ENCODE measurements at regions not wholly inside any gene's neighbourhood (a gene's known extent, or its start where the extent isn't known, plus 50 kb on each side); places are given as distances from the start of the nearest gene placed in this dataset.
"Not testable (repeated sequence)": the region's sequence is repeated elsewhere in the genome, so short reads cannot be mapped to it uniquely, and the experiment has no call there.

DNA sequence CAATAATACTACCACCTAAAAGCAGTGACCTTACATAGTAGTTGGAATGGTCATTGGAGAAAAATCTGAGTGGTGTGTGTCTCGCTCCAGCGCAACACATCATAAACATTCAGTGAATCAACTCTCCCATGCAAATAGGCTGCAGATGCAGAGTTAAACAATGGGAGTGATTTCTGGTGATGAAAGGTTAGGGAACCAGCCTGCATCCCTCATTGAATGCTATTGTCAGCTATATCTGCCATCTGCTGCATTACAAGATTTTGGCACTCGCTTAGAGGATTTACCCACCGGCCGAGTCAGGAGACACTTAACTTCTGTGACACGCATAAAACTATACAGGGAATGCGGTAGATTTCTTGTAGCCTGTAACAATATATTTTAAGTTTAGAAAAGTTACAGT lies 900.9 kb downstream of the FLRT2 start:
- DNase-seq = no peak

DNA sequence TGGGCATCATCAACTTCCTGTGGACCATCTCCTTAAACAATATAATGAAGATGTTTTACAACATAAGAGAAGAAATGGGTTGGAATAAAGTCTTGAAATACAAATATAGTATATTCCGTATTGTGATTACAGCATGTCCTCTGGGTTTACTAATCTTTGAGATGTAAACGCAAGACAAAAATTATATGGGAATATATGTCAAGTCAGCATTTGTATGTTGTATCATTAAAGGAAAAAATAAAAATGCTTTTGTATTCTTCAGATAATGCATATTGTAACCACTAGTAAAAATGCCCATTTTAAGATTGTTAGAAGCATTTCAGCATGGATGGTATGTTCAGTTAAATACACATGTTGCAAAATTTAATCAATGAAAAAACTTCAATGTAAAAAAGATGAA lies 893.3 kb downstream of the FLRT2 start:
- no peak for DNase-seq

DNA sequence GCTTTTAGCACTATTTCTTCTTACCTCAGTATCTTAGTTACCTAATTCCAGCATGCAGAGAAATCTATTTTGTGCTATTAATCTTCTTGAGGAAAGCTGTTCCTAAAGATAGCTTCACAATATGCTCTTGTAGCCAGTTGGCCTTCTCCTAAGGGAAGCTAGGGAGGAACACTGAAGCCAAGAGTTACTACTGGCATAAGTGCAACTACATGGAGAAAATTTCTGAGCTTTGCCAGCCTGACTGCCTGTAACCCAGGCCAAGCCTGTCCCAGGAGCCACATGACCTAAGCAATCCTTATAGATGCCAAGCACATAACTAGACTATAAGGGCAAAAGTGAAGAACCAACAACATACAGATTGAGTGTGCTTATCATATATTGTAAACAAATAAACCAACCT lies 890.2 kb downstream of the FLRT2 start:
- DNase-seq = no peak

DNA sequence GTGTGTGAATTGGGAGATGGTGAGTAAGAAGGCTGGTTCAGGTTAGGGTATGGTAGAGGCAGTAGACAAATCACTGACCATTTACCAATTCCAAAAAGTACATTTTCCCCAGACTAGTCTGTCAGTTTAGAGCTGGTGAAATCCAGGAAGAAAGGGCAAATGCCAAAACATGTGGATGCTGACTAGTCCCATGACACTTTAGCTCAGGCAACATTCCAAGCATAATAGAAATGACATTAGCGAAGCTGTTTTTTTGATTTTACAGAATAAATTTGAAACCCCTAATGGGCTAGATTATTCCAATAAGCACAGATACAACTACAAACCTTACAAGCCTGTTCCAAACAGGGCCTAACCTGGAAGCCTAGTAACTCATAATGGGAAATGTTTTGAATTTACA lies 884.2 kb downstream of the FLRT2 start:
- DNase-seq = no peak

DNA sequence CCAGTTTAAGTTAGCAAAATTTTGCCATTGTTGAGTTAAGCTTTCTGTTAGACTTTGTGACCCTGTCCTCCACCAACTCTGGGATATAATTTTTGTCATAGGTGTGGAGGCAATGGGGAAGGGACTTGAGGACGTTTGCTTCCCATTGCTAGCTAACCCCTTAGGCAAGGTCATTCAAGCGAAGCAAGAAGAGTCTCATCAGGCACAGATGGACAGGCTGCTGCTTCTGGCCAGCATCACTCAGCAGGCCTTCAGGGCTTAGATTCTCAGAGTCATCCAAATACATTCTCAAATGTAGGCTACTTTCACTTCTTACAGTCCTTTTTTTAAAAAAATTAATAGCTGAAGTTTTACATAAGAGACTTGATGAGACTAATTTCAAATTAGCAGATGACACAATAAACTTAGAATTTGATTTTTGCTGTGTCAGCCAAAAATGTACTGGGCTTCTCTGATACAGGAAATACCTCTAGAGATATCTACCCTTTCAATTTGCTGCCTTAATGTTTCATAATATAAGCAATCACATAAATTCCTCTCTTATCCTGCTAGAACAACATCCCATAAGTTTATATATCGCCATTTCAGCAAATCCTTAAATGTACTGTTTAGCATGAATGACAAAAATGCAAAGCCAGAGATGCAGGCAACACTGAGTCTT lies 875.2 kb downstream of the FLRT2 start:
- DNase-seq = no peak

DNA sequence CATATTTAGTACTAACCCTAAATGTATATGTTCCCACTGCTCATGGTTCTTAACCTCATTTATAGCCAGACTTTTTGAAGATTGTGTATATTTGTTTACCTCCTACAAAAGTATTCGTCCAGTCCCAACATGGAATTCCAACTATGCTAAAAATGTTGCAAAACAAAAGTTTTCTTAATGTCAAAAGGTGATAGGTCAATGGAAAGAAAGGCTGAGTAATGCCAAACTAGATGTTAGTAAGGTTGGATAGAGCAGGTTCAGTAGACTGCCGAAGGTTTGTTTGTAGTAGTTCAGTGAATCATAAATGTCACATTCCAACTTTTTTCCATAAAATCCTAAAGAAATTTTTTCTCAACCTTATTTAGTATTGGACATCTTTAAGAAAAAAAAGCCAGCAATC lies 874.5 kb downstream of the FLRT2 start:
- no peak for DNase-seq

DNA sequence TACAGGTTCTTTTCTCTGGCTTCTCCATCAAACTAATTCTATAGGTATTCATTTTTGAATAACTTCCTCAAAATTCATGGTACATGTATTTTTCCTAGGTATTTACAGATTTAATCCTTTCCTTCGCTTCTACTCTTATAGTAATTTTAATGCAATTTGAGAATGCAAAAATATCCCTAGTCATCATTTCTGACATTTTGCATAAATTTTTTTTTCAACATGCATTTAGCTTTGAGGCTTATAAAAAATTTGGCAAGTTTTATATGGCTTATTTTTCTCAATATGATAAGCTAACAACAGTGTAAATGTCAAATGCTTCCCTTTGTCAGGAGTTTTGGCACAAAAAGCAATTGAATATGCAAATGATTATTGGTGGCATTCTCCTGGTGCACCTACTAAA lies 872.6 kb downstream of the FLRT2 start:
- no peak for DNase-seq

DNA sequence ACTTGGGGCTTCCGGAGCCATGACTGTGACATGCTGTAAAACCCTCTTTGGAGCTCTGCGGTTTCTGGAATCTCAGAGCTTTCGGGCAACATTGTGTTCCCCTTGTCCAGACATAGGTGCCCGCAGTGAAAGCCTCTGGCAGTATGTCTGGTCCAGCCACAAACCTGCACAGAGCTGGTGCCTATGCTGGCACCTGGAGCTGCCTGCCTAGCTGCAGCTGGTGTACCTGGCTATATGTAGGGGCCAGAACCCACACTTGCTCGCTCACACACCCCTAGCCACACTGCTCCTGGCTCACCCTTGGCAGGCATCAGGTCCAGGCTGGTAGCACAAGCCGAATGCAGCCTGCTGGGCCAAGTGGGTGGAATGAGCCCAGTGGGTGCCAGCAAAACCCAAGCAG lies 861.1 kb downstream of the FLRT2 start:
- DNase-seq = no peak

DNA sequence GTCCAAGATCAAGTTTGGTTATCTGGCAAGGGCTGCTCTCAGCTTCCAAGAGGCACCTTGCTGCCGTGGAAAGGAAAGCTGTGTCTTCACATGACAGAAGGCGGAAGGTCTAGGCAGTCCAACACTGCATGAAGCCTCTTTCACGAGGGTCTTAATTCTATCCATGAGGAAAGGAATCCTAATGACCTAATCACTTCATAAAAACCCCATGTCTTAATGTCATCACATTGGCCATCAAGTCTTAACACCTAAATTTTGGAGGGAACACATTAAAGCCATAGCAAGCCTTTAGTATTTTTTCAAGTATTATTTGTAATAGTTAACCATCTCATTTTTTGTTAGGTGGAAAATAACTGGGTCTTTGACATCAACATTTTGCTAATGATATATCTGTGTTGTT lies 858.3 kb downstream of the FLRT2 start:
- no peak for DNase-seq

DNA sequence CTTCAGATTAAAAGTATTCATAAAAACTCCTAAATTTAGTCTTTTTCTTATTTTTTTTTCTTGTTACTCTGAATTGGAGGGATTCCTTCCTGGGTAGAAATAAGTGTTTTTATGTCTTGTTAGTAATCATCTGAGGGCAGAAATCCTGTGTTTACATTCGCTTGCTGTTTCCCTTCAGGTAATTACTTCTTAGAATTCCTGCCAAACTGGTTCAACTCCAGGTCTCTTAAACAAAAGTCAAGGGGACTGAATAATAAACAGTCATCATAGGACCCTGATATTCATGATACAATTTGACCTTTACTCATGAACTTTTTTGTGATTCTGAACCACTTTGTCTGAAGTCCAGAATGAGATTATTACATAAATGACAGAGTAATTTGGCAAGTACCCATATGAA lies 843.9 kb downstream of the FLRT2 start:
- DNase-seq = no peak

DNA sequence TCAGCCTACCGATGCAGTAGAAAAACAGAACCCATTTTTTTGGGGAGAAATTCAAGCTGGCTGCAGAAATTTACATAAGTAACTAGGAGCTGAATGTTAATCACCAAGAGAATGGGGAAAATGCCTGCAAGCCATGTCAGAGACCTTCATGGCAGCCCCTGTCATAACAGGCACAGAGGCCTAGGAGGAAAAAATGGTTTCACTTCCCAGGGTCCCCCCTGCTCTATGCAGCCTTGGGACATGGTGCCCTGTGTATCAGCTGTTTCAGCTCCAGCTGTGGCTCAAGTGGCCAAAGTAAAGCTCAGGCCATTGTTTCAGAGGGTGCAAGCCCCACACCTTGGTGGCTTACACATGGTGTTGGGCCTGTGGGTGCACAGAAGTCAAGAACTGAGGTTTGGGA lies 842.5 kb downstream of the FLRT2 start:
- DNase-seq = no peak

DNA sequence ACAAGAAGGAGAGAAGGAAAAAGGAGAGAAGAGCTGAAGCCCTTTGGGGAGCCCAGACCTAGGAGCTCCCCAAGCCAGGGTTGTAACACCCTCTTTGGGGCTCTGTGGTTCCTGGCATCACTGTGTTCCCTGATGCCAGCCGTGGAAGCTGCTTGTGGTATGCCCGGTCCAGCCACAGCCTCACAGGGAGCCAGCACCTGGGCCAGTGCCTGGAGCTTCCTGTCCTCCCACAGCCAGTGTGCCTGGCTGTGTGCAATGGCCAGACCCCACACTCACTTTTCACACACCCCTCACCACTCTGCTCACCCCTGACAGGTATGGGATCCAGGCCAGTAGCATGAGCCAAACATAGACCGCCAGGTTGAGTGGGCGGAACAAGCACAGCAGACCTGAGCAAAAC lies 834.7 kb downstream of the FLRT2 start:
- no peak for DNase-seq

DNA sequence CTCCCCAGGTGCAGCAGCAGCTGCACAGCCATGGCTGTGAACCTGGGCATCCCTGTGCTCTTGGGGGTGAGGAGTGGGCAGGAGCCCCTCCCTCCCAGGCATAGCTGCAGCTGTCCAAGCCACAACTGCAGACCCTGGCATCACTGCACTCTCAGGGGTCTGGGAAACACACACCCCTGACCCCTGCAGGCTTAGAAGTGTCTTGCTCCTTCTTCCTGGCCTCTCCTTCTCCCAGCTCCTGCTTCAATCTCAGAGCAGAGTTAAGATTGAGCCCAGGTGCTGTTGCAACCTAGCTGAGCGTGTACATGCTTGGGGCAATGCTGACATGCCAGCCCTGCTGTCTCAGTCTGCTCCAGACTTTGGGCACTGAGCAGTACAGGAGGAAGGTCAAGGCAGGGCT lies 833.6 kb downstream of the FLRT2 start:
- DNase-seq = no peak

DNA sequence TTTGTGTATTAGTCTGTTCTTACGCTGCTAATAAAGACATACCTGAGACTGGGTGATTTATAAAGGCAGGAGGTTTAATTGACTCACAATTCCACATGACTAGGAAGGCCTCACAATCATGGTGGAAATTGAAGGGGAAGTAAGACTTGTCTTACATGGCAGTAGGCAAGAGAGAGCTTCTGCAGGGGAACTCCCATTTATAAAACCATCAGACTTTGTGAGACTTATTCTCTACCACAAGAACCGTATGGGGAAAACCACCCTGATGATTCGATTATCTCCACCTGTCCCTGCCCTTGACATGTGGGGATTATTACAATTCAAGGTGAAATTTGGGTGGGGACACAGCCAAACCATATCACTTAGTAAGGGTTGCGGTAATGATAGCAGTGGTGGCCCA lies 833.1 kb downstream of the FLRT2 start:
- no peak for DNase-seq

DNA sequence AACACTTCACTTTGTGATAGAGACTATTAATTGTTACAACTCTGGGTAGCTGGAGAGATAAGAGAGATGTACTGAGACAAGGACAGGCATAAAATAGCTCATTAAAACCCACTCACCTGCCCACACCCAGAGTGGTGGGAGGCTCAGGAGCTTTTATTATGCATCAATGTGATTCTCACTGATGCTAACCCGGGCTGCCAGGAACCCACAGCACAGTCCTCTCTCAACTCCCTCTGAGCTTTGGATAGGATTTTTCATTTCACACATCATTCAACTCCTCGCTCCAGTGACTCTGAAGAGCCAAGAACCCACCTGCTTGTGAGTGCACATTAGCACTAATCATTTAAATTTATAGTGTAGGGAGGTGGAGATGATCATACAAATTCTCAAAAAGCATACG lies 827.9 kb downstream of the FLRT2 start:
- no peak for DNase-seq

DNA sequence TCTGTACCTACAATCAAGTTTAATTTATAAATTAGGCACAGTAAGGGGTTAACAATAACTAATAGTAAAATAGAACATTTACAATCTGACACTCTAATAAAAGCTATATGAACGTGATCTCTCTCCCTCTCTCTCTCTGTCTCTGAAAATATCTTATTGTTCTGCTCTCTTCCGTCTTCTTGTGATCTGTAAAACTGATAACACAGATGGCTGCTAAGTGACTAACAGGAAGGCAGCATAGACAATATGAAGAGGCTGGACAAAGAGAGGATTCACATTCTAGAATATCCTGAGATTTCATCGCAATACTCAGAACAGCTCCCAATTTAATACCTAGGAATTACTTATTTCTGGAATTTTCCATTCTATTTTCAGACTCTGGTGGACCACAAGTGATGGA lies 827.2 kb downstream of the FLRT2 start:
- no peak for DNase-seq

DNA sequence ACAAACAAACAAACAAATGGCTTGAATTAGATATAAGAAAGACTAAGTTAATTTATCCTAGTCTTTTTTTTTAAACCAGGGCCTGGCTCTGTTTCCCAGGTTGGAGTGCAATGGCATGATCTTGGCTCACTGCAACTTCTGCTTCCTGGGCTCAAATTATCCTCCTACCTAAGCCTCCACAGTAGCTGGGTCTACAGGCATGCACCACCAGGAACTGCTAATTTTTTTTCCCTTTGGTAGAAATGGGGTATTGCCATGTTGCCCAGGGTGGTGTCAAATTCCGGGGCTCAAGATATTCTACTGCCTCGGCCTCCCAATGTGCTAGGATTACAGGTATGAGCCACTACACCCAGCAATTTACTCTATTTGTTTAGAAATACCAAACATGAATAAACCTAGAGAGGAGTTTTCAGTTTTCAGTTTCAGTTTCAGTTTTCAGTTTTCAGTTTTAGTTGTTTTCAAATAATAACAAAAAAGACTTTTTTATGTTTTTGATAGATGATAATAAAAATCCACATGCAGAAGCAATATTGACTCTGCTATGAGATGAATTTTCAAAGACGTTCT lies 817.0 kb downstream of the FLRT2 start:
- DNase-seq = no peak

DNA sequence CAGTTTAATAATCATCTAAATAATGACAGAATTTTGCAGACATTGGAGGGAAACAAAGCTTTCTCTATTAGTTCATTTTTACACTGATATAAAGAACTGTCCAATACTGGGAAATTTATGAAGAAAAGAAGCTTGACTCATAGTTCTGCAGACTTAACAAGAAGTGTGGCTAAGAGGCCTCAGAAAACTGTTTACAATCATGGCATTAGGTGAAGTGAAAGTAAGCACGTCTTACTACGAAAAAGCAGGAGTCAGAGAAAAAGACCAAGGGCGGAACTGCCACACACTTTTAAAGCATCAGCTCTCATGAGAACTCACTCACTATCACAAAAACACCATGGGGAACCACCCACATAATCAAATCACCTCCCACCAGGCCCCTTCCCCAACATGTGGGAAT lies 804.4 kb downstream of the FLRT2 start:
- DNase-seq = no peak

DNA sequence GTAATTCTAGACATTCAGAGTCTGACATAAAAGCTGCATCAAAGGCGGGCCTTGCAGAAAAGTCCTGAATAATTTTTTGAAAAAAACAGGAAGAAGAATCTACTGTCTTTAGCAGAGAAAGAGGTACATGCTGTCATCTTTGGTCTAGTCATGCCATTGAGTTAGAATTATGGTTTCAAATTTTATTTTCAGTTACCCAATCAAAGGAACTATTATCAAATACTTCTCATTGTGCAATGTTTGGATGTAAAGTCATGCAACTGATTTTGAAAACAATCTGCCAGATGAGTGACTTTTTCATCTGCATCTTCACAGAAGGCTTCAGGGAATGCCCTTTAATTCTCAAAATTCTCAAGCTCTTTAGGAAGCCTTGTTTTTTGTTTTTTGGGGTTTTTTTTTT lies 803.5 kb downstream of the FLRT2 start:
- DNase-seq = no peak

DNA sequence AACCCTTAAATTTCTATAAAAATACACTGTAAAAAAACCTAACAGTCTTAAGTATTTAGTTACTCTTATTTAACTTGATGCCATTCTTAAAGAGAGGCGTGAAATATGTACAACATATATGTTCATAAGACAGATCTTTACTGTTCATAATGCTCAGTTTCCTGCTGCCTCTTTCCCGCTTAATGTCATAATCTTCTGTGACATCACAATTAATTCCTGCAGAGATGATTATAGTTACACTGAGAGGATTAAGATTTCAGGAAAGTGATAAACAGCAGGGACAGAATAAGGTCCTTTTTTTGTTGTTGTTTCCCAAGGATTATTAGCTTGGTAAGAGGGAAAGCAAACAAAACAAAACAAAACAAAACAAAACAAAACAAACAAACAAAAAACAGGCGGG lies 801.4 kb downstream of the FLRT2 start:
- no peak for DNase-seq

DNA sequence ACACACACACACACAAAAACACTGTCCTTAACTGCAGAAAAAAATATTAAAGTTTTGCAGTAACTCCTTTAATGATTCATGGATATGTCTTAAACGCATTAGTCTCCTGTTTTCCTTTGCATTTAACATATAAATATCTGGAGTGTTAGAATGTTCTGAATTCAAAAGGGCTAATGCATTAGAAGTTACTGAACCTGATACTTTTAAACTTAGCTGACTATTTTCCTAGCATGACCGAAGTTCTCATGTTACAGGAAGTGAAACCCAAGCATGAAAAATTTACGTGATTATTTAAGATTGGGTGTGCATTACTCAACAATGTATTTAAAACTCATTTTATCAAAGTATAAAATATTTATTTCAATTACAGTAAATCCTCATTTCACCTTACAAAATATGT lies 791.2 kb downstream of the FLRT2 start:
- DNase-seq = no peak

DNA sequence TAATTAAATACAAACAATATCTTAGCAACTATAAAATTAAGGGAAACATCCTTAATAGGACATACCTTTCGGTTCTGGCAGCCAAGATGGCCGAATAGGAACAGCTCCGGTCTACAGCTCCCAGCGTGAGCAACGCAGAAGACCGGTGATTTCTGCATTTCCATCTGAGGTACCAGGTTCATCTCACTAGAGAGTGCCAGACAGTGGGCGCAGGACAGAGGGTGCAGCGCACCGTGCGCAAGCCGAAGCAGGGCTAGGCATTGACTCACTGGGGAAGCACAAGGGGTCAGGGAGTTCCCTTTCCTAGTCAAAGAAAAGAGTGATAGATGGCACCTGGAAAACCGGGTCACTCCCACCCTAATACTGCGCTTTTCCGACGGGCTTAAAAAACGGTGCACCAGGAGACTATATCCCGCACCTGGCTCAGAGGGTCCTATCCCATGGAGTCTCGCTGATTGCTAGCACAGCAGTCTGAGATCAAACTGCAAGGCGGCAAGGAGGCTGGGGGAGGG lies 782.3 kb downstream of the FLRT2 start:
- DNase-seq = not testable (repeated sequence)

DNA sequence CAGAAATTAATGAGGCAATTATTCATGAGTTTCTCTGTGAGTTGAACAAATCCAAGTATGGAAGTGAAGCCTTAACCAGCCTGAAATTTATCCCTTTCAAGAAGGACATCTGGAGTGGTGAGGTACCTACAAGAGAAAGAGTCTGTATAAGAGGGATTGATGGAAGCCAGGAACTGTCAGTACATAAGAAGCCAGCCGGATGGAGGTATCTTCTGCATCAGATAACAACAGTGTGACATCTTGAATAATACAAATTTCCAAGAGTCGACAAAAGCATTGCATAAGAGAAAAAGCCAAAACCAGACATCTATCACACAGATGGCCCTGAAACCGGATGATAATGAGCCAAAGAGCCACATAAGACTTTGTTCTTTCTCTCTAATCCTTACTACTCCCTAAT lies 781.2 kb downstream of the FLRT2 start:
- DNase-seq = no peak

DNA sequence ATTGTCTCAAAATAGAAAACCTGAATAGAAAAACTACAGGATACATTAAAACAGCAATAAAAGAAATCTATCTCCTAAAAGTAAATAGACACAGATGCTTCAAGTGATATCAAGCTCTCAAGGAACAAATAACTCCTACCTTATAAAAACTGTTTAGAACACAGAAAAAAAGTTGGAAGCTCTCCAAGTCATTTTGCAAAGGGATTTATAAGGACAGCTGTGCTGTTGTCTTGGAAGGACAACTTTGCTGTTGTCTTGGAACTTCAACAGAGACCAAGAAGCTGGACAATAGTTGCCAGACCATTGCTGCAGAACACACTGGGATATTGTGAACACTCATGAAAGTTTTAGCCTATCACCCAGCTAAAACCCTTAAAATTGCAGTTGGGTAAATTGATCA lies 780.7 kb downstream of the FLRT2 start:
- no peak for DNase-seq

DNA sequence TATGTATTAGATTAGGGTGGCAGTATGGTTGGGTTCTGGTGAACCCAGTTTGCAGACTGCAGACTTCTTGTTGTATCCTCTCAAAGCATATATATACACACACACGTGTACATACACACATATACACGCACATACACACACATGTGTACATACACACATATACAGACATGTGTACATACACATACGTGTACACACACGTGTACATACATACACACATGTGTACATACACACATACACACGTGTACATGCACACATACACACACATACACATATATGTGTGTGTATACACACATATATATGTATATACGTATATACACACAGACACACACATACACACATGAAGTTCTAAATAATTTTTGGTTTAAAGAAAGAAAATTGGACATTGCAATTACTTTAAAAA lies 780.2 kb downstream of the FLRT2 start:
- DNase-seq = no peak

All from CD4-positive, alpha-beta T cell treated with Interferon alpha-2 for 1 hour (primary cell).